ENCODE measurements at regions not wholly inside any gene's neighbourhood (a gene's known extent, or its start where the extent isn't known, plus 50 kb on each side); places are given as distances from the start of the nearest gene placed in this dataset.

DNA sequence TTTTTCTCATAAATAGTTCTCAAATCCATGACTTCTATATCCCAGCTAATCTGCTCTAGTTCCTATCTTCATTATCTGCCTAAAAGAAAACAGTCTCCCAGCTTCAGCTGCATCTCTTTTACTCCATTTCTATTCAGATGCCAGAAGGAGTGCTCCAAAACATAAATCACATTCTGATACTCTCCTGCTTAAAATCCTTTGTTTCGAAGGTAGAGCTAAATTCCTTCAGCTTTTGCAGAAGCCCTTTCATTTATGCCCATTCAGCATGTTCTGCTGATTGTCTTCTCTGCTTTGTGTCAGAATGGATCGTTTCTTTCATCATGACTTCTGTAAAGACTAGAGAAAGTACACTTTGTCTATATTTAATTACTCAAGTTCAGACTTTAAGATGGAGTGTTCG lies 440.1 kb upstream of the SMIM31 start:
- TF ChIP-seq, protein P1, sequence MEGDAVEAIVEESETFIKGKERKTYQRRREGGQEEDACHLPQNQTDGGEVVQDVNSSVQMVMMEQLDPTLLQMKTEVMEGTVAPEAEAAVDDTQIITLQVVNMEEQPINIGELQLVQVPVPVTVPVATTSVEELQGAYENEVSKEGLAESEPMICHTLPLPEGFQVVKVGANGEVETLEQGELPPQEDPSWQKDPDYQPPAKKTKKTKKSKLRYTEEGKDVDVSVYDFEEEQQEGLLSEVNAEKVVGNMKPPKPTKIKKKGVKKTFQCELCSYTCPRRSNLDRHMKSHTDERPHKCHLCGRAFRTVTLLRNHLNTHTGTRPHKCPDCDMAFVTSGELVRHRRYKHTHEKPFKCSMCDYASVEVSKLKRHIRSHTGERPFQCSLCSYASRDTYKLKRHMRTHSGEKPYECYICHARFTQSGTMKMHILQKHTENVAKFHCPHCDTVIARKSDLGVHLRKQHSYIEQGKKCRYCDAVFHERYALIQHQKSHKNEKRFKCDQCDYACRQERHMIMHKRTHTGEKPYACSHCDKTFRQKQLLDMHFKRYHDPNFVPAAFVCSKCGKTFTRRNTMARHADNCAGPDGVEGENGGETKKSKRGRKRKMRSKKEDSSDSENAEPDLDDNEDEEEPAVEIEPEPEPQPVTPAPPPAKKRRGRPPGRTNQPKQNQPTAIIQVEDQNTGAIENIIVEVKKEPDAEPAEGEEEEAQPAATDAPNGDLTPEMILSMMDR (IDR thresholded peaks at IDR 0.05; ENCODE audit: low read depth, low read length), result no peak
- TF ChIP-seq EZH2phosphoT487 (IDR thresholded peaks at IDR 0.05; ENCODE audit: low read depth), result no peak

All from OCI-LY3 (cell line).